ENCODE measurements at regions not wholly inside any gene's neighbourhood (a gene's known extent, or its start where the extent isn't known, plus 50 kb on each side); places are given as distances from the start of the nearest gene placed in this dataset.

GRCh38 chr1:182142621-182143020, 81.1 kb upstream of the ZNF648 start:
- H3K4me2 ChIP-seq (ENCODE audit: insufficient read depth, low read length): no peak overlapping the region
- 19% methylated on average over 4 of the region's 4 CpGs for WGBS (ENCODE audit: insufficient coverage, low coverage, missing lambda C conversion rate)
- no peak overlapping the region for H3K4me3 ChIP-seq
- no peaks in the 10 kb centered on the region for H4K20me1 ChIP-seq (replicated peaks; ENCODE audit: control insufficient read depth, insufficient read depth, low read length)
- FAIRE-seq (no peak), ATAC-seq (no peak), DNase-seq (ENCODE audit: extremely low read depth in 1 of 4, low spot score in 3 of 4) (no peak)
- H3K9ac ChIP-seq (ENCODE audit: insufficient read depth in 1 of 2, low read depth in 2 of 2, low read length in 2 of 2): peak overlapping the region in 1 of 2 experiments; percentile 27; a peak in 2 of 4 replicates
- peaks cover 0 to 4% of the 10 kb centered on the region in 2 experiments; a peak in 2 of 5 replicates for H3K27me3 ChIP-seq (ENCODE audit: control insufficient read depth in 2 of 2, insufficient read depth in 2 of 2, low read length in 2 of 2)
- no peaks in the 10 kb centered on the region for H3K9me3 ChIP-seq (replicated peaks; ENCODE audit: control insufficient read depth, insufficient read depth, low read depth, low read length)
- no peak for TF ChIP-seq HMGXB4 (CRISPR knock-in tag; IDR thresholded peaks at IDR 0.05)
- TF ChIP-seq ZBTB17 (CRISPR knock-in tag; IDR thresholded peaks at IDR 0.05): no peak
- no peak for TF ChIP-seq NR2F6 (CRISPR knock-in tag; IDR thresholded peaks at IDR 0.05)
- no peak for TF ChIP-seq HDAC1 (IDR thresholded peaks at IDR 0.05)
- no peak for TF ChIP-seq SPI1 (IDR thresholded peaks at IDR 0.05; ENCODE audit: borderline replicate concordance, low read depth, low read length)
- no peak for TF ChIP-seq GTF2E2 (tag; IDR thresholded peaks at IDR 0.05)
- TF ChIP-seq MTA3 (IDR thresholded peaks at IDR 0.05; ENCODE audit: borderline replicate concordance): no peak
- no peak for TF ChIP-seq EP400 (IDR thresholded peaks at IDR 0.05)
- TF ChIP-seq MECOM (CRISPR knock-in tag; IDR thresholded peaks at IDR 0.05): no peak
- TF ChIP-seq DNMT1 (IDR thresholded peaks at IDR 0.05): no peak
- ChIA-PET POLR2A (interaction anchor here (1.0 to 7.7 kb wide), 7 partner anchors 11 to 257 kb away, joined by 3 to 137 read pairs (median 5); partner anchors contain the start of gene GLUL), CTCF (ENCODE audit: low intra/inter-chr PET ratio) (interaction anchor here (0.6 to 4.3 kb wide), 4 partner anchors 55 to 643 kb away, joined by 4 to 53 read pairs (median 11); no protein-coding TSS in a partner anchor)
- in situ Hi-C loops (cut with MboI): loop anchor here (5.0 kb wide), 2 partner anchors 160 to 255 kb away; no protein-coding TSS in a partner anchor
- H3K4me1 ChIP-seq (replicated peaks in 1 of 2; ENCODE audit: control insufficient read depth in 2 of 2, insufficient read depth in 2 of 2, low read length in 2 of 2): peaks cover 12% of the 10 kb centered on the region in 2 experiments
- no peak overlapping the region for H2AFZ ChIP-seq (ENCODE audit: low read depth, low read length)
- no TSS peak for BruUV-seq (replicated peaks)
- no peaks in the 10 kb centered on the region for H3K79me2 ChIP-seq (ENCODE audit: control insufficient read depth, insufficient read depth, low read length)
- H3K36me3 ChIP-seq (ENCODE audit: control insufficient read depth, insufficient read depth, low read length): no peaks in the 10 kb centered on the region
- intact Hi-C loops (cut with micrococcal nuclease): loop anchor here (1.0 to 2.0 kb wide), 5 partner anchors 56 to 254 kb away; no protein-coding TSS in a partner anchor
- no peak overlapping the region for H3K27ac ChIP-seq (ENCODE audit: extremely low read depth, low read depth, low read length)
- H3K9me1 ChIP-seq (ENCODE audit: control insufficient read depth, insufficient read depth, low read length): no peaks in the 10 kb centered on the region

Data from K562 (cell line).